ENCODE measurements at regions not wholly inside any gene's neighbourhood (a gene's known extent, or its start where the extent isn't known, plus 50 kb on each side); places are given as distances from the start of the nearest gene placed in this dataset.
A peak's percentile ranks its signal among the peaks of the same experiment; 100 is the strongest.

DNA sequence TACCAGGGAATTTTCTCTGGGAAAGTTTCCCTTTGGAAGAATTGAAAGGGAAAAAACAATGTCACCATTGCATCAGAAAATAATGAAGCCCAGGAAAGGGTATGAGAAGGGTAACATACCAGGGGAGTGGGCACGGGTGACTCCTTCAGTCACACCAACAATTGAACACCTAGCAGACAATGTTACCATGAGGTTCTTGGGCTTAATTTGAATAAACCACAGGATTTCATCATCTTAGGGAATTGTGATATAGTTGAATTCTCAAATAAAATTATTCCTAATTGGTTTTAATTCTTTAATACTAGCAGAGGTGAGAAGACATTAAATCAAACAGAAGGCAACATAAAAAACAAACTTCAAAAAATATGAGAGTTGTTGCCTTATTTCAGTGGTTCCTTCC is 73.7 kb upstream of the RREB1 start:
- DNase-seq (ENCODE audit: insufficient read length, low spot score) = no peak
- no peak for FAIRE-seq

GRCh38 chr6:7035837-7036249 is 71.9 kb upstream of the RREB1 start:
- no peak for FAIRE-seq
- no peak for DNase-seq (ENCODE audit: insufficient read length, low spot score)
- no peak for TF ChIP-seq POLR2A (IDR thresholded peaks at IDR 0.05; ENCODE audit: low read depth, low read length)

More for the DNA sequence above, 73.7 kb upstream of the RREB1 start:
- TF ChIP-seq POLR2A (IDR thresholded peaks at IDR 0.05; ENCODE audit: low read depth, low read length) = no peak

- FAIRE-seq (no peak), DNase-seq (ENCODE audit: insufficient read length, low spot score) (no peak)
- TF ChIP-seq POLR2A (IDR thresholded peaks at IDR 0.05; ENCODE audit: low read depth, low read length) = no peak
Measured at GRCh38 chr6:7041511-7042026, 66.2 kb upstream of the RREB1 start.

GRCh38 chr6:7042056-7042653 is 65.6 kb upstream of the RREB1 start:
- no peak for TF ChIP-seq POLR2A (IDR thresholded peaks at IDR 0.05; ENCODE audit: low read depth, low read length)
- DNase-seq (ENCODE audit: insufficient read length, low spot score) (no peak), FAIRE-seq (no peak)

DNA sequence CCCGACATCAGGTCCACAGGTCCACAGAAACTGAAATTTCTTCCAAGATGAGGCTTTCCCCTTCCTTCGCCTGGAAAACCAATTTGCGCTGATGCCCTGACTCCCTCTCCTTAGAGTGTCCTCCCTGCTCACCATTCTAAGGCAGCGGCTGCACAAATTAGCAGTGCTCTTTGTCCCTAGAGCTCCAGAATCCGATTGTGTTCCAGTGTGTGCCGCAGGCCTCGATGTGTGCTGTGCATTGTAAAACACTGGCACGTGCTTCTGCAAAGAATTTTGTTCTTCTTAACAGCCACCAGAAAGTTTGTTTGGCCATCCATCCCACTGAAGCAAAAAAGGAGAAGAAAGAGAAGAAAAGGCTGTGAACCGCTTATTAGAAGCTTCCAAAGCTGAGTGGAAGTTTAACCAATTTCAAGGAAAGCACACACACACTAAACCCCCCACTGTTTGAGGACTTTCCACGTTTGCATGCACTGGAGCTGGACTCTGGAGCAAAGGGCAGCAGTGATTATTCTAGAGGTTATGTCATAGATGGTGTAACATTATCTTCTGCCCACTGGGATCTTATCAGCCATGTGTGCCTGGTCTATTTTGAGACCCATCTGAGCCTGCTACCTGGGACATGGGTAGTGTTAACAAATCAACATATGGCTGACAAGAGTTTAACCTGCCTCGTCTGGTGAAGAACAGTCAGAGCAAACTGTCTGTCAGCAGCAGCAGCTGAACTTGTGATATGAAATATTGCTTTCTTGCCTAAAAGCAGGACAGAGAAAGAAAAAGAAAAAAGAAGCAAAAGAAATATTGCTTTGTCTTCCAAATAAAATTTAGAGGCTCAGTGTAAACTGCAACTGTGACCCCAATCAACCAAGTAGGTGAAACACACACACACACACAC is 64.9 kb upstream of the RREB1 start:
- TF ChIP-seq POLR2A (IDR thresholded peaks at IDR 0.05; ENCODE audit: low read depth, low read length) = no peak
- FAIRE-seq = no peak
- DNase-seq (ENCODE audit: insufficient read length, low spot score) = no peak

DNA sequence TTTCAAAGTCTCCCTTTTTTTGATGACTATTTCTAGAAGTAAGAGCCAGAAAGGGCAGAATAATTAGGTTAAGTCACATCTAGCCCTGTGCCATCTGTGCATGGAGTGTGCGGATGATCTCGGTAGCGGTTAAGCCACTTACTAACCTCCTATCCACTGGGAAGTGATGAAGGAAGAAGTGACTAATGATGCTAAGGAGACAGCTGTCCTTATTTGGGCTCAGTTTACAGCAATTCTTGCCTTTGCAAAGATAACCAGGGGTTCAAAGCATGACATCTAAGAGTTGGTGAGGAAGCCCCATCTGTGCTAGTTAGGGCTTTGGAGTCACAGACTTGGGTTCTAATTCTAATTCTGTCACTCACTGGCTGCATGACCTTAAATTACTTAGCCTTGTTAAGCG is 62.4 kb upstream of the RREB1 start:
- no peak for DNase-seq (ENCODE audit: insufficient read length, low spot score)

DNA sequence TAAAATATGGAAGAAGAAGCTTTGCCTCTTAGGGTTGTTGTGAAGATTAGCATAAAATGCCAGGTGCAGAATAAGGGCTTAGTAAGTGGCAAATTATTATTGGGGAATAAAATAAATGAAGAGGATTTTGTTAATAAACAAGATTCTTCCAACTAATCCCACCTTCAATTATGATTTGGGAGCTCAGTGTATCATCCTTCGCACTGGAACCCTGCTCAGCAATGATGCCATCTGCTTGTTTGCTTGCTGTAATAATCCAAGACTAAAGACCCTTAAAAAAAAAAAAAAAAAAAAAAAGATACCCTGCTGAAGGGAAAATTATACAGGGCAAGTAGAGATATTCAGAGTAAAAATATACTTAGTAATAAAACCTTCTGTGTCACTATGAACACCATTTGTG is 62.0 kb upstream of the RREB1 start:
- TF ChIP-seq POLR2A (IDR thresholded peaks at IDR 0.05; ENCODE audit: low read depth, low read length) = no peak
- FAIRE-seq = no peak
- no peak for DNase-seq (ENCODE audit: insufficient read length, low spot score)

More for the DNA sequence above, 62.4 kb upstream of the RREB1 start:
- no peak for FAIRE-seq
- no peak for TF ChIP-seq POLR2A (IDR thresholded peaks at IDR 0.05; ENCODE audit: low read depth, low read length)

DNA sequence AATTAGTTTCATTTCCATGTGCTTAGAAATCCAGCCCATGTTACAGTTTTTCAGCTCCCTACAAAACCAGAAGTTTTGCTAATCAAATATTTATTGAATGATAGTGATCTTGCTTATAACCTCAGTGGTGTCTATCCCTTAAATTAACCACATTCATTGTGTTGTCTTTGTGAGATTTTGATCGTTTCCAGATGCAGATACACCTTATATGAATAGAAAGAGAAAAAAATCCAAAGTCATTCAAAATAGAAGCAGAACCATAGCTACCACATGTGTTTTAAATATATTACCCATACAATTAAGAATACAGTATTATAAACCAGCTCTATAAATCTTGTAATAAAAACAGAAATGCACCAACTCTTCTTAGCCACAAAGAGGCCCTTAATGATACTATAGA is 60.6 kb upstream of the RREB1 start:
- no peak for FAIRE-seq
- TF ChIP-seq POLR2A (IDR thresholded peaks at IDR 0.05; ENCODE audit: low read depth, low read length) = no peak
- no peak for DNase-seq (ENCODE audit: insufficient read length, low spot score)

DNA sequence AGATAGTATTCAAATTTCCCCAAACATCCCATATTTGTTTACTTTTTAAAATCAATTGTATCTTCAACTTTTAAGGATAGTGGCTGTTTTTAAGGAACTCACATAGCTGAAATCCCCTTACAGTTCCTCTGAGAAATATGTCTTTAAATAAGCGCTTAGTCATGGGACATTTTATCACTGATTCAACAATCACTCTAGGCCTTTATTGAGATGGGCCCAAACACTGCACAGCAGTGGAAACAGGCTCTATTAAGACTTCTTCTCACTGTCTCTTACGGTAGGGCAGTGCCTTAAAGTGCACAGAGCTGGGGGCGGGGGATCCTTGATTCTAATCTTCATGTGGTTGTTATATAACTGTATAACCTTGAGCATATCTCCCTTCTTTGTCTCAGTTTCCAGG is 59.8 kb upstream of the RREB1 start:
- peak; percentile 75 for FAIRE-seq
- no peak for TF ChIP-seq POLR2A (IDR thresholded peaks at IDR 0.05; ENCODE audit: low read depth, low read length)
- no peak for DNase-seq (ENCODE audit: insufficient read length, low spot score)

DNA sequence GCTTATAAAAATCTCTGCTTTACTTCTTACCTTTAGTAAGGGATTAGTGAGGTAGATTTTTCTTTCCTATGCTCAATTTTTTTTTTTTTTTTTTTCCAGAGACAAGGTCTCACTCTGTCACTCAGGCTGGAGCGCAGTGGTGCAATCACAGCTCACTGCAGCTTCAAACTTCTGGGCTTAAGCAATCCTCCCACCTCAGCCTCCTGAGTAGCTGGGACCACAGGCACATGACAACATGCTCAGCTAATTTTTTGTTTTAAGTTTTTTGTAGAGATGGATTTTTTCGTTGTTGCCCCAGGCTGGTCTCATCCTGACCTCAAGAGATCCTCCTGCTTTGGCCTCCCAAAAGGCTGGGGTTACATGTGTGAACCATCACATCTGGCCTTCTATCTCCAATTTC is 58.9 kb upstream of the RREB1 start:
- TF ChIP-seq POLR2A (IDR thresholded peaks at IDR 0.05; ENCODE audit: low read depth, low read length) = no peak
- DNase-seq (ENCODE audit: insufficient read length, low spot score) (no peak), FAIRE-seq (no peak)

GRCh38 chr6:7050004-7050403 is 57.8 kb upstream of the RREB1 start:
- no peak for TF ChIP-seq POLR2A (IDR thresholded peaks at IDR 0.05; ENCODE audit: low read depth, low read length)
- peak; percentile 30 for FAIRE-seq
- DNase-seq (ENCODE audit: insufficient read length, low spot score) = no peak

DNA sequence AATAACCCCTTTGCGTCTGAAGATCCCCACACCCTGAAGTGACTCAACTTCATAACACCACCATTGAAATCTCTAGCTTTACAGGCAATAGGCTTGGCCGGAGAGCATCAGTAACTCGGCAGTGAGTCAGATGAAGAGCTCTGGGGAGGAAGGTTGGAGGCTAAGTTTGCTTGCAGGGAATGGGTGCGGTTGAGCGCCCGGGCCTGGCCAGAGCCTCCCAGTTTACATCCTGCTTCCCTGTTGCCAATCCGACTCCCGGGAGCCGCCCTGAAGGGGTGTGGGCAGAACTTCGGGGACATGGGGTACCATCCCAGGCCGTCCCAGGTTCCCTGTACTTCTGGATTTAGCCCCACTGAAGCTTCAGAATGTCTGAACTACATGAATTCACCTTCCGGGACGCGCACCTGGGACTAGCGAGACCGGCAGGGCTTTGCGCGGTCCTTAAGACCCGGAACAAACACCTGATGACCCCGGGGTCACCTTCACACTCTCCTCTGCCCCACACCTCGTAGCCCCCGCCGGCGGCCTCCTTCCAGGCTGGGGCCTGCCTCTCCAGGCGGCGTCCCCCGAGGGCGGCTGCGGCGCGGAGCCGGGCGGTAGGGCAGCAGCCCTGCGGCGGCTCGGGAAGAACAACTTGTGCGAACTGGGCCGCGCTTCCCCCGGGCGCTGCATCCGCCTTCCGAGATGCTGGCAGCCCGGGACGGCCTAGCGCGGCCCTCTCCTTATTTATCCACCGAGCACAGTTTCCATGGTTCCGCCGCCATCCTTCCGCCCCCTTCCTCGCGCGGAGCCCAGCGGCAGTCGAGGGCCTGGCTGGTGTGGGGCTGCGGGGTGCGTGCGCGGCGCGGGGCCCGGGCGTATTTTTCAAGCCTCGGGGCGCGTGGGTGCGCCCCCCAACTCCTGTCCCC is 56.6 kb upstream of the RREB1 start:
- DNase-seq (ENCODE audit: insufficient read length, low spot score) (peak; percentile 79), FAIRE-seq (peak; percentile 99)
- no peak for TF ChIP-seq POLR2A (IDR thresholded peaks at IDR 0.05; ENCODE audit: low read depth, low read length)

GRCh38 chr6:7051780-7052442 is 55.9 kb upstream of the RREB1 start:
- no peak for FAIRE-seq
- TF ChIP-seq POLR2A (IDR thresholded peaks at IDR 0.05; ENCODE audit: low read depth, low read length) = no peak
- peak; percentile 40 for DNase-seq (ENCODE audit: insufficient read length, low spot score)
